ENCODE measurements at regions not wholly inside any gene's neighbourhood (a gene's known extent, or its start where the extent isn't known, plus 50 kb on each side); places are given as distances from the start of the nearest gene placed in this dataset.
"Not testable (repeated sequence)": the region's sequence is repeated elsewhere in the genome, so short reads cannot be mapped to it uniquely, and the experiment has no call there.

DNA sequence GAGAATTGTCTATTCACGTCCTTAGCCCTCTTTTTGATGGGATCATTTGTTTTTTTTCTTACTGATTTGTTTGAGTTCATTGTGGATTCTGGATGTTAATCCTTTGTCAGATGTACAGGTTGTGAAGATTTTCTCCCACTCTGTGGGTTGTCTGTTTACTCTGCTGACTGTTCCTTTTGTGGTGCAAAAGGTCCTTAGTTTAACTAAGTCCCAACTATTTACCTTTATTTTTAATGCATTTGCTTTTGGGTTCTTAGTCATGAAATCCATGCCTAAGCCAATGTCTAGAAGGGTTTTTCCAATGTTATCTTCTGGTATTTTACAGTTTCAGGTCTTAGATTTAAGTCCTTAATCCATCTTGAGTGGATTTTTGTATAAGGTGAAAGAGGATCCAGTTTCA, 336.3 kb downstream of the TFAP2B start:
- TF ChIP-seq, protein P1, sequence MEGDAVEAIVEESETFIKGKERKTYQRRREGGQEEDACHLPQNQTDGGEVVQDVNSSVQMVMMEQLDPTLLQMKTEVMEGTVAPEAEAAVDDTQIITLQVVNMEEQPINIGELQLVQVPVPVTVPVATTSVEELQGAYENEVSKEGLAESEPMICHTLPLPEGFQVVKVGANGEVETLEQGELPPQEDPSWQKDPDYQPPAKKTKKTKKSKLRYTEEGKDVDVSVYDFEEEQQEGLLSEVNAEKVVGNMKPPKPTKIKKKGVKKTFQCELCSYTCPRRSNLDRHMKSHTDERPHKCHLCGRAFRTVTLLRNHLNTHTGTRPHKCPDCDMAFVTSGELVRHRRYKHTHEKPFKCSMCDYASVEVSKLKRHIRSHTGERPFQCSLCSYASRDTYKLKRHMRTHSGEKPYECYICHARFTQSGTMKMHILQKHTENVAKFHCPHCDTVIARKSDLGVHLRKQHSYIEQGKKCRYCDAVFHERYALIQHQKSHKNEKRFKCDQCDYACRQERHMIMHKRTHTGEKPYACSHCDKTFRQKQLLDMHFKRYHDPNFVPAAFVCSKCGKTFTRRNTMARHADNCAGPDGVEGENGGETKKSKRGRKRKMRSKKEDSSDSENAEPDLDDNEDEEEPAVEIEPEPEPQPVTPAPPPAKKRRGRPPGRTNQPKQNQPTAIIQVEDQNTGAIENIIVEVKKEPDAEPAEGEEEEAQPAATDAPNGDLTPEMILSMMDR (IDR thresholded peaks at IDR 0.05; ENCODE audit: insufficient read depth, low read length, poor library complexity, severe bottlenecking), result not testable (repeated sequence)
- not testable (repeated sequence) for TF ChIP-seq EZH2phosphoT487 (conservative IDR thresholded peaks at IDR 0.05; ENCODE audit: low read length)
